Natural killer cell (primary cell): ENCODE measurements at regions not wholly inside any gene's neighbourhood (a gene's known extent, or its start where the extent isn't known, plus 50 kb on each side); places are given as distances from the start of the nearest gene placed in this dataset.

Source experiments
- ATAC-seq, 3 donors: fragments of 150-1000 bp in 2 of 3; fragments of 200-7000 bp in 1 of 3; cut with Tn5 transposase; 1 replicate in 1 of 3; 2 replicates in 2 of 3; pipeline ENCODE4 v1.10.0; 2021; ENCODE audit warnings: mild to moderate bottlenecking in 2 of 3, moderate library complexity in 2 of 3
- DNase-seq, 2 donors: peaks; one replicate each; pipeline versions ENCODE4 v3.0.0 to v3.0.0-alpha.2; 2013 to 2021; ENCODE audit warnings: mixed read lengths in 1 of 2
- H3K27ac ChIP-seq: one replicate; pipeline ENCODE4 v1.5.1; 2013; ENCODE audit warnings: mild to moderate bottlenecking, low read length
- H3K27me3 ChIP-seq: one replicate; pipeline ENCODE4 v1.6.1; 2013; ENCODE audit warnings: low read length; ENCODE audit not compliant: control insufficient read depth, insufficient read depth
- H3K36me3 ChIP-seq: one replicate; pipeline ENCODE4 v1.6.1; 2013; ENCODE audit warnings: low read length; ENCODE audit not compliant: control insufficient read depth, insufficient read depth
- H3K4me1 ChIP-seq: one replicate; pipeline ENCODE4 v1.6.1; 2013; ENCODE audit warnings: low read length; ENCODE audit not compliant: control insufficient read depth, insufficient read depth
- H3K4me3 ChIP-seq: one replicate; pipeline ENCODE4 v1.5.1; 2013; ENCODE audit warnings: low read length
- H3K9me3 ChIP-seq: one replicate; pipeline ENCODE4 v1.6.1; 2013; ENCODE audit warnings: low read length; ENCODE audit not compliant: control insufficient read depth, insufficient read depth
- H3K27ac Mint-ChIP-seq, 2 donors: one replicate each; pipeline ENCODE4 v1.8.0; 2022; ENCODE audit warnings: mild to moderate bottlenecking in 2 of 2, mixed read lengths in 2 of 2, moderate library complexity in 1 of 2
- H3K27me3 Mint-ChIP-seq, 2 donors: one replicate each; pipeline ENCODE4 v1.8.0; 2022; ENCODE audit warnings: low read depth in 2 of 2, mixed read lengths in 2 of 2
- H3K36me3 Mint-ChIP-seq: one replicate; pipeline ENCODE4 v1.8.0; 2022; ENCODE audit warnings: mixed read lengths
- H3K4me1 Mint-ChIP-seq, 2 donors: one replicate each; pipeline ENCODE4 v1.8.0; 2022; ENCODE audit warnings: mixed read lengths in 2 of 2
- H3K4me3 Mint-ChIP-seq: one replicate; pipeline ENCODE4 v1.8.0; 2022; ENCODE audit warnings: mild to moderate bottlenecking, moderate library complexity, mixed read lengths
- H3K9me3 Mint-ChIP-seq, 2 donors: one replicate each; pipeline ENCODE4 v1.8.0; 2022; ENCODE audit warnings: mixed read lengths in 2 of 2
- CTCF ChIP-seq: fragments of 200-600 bp; IDR thresholded peaks from one replicate; pipeline ENCODE4 v1.8.0; 2022; ENCODE audit warnings: antibody characterized with exemption
- WGBS: methylation state at CpG from one replicate; pipeline ENCODE4 v1.1.7; 2013; ENCODE audit warnings: missing lambda C conversion rate; ENCODE audit not compliant: insufficient coverage; 5-methylcytosine and 5-hydroxymethylcytosine counted together
- intact Hi-C: fragments of 100-400 bp; cut with micrococcal nuclease; formaldehyde crosslinking; loops from one replicate; pipeline ENCODE4 v1.14.2; 2022

GRCh38 chr1:208929575-208929974 is 653.9 kb upstream of the CAMK1G start:
- WGBS, result 58% methylated on average over 3 of the region's 3 CpGs
- H3K27me3 ChIP-seq, result no peaks in the 10 kb centered on the region
- no peak overlapping the region for H3K27ac ChIP-seq
- Mint-ChIP-seq H3K4me3 (no peak overlapping the region), H3K4me1 (no peaks in the 10 kb centered on the region), H3K27me3 (no peaks in the 10 kb centered on the region), H3K36me3 (no peaks in the 10 kb centered on the region), H3K27ac (no peak overlapping the region), H3K9me3 (peaks cover 2 to 3% of the 10 kb centered on the region in 2 donors)
- TF ChIP-seq CTCF, result no peak
- intact Hi-C loops, result no loop called here
- no peaks in the 10 kb centered on the region for H3K9me3 ChIP-seq
- no peaks in the 10 kb centered on the region for H3K36me3 ChIP-seq
- ATAC-seq (no peak), DNase-seq (no peak)
- H3K4me1 ChIP-seq, result no peaks in the 10 kb centered on the region
- H3K4me3 ChIP-seq, result no peak overlapping the region

- Histone ChIP-seq H3K4me3 (no peak overlapping the region), H3K4me1 (no peaks in the 10 kb centered on the region), H3K36me3 (no peaks in the 10 kb centered on the region), H3K27me3 (no peaks in the 10 kb centered on the region), H3K27ac (no peak overlapping the region), H3K9me3 (no peaks in the 10 kb centered on the region)
- ATAC-seq (no peak), DNase-seq (no peak)
- Mint-ChIP-seq H3K4me3 (no peak overlapping the region), H3K27ac (no peak overlapping the region), H3K36me3 (no peaks in the 10 kb centered on the region), H3K27me3 (no peaks in the 10 kb centered on the region), H3K4me1 (no peaks in the 10 kb centered on the region), H3K9me3 (peaks cover 3 to 4% of the 10 kb centered on the region in 2 donors)
- 95% methylated on average over 3 of the region's 3 CpGs for WGBS
- intact Hi-C loops, result no loop called here
- no peak for TF ChIP-seq CTCF
These were observed 651.6 kb upstream of the CAMK1G start for GRCh38 chr1:208931936-208932335.

GRCh38 chr1:208933984-208934525 is 649.5 kb upstream of the CAMK1G start:
- DNase-seq (no peak), ATAC-seq (no peak)
- Mint-ChIP-seq H3K27ac (no peak overlapping the region), H3K4me3 (no peak overlapping the region), H3K36me3 (no peaks in the 10 kb centered on the region), H3K27me3 (no peaks in the 10 kb centered on the region), H3K9me3 (peaks cover 7% of the 10 kb centered on the region in 2 donors), H3K4me1 (no peaks in the 10 kb centered on the region)
- Histone ChIP-seq H3K27me3 (no peaks in the 10 kb centered on the region), H3K36me3 (no peaks in the 10 kb centered on the region), H3K4me3 (no peak overlapping the region), H3K9me3 (no peaks in the 10 kb centered on the region), H3K27ac (no peak overlapping the region), H3K4me1 (no peaks in the 10 kb centered on the region)
- TF ChIP-seq CTCF, result no peak
- 87% methylated on average over 3 of the region's 3 CpGs for WGBS
- intact Hi-C loops, result no loop called here

- ATAC-seq (no peak), DNase-seq (no peak)
- peaks cover 7 to 9% of the 10 kb centered on the region in 2 donors for H3K9me3 Mint-ChIP-seq
- H3K4me3 ChIP-seq, result no peak overlapping the region
- no peaks in the 10 kb centered on the region for H3K27me3 Mint-ChIP-seq
- no peak overlapping the region for H3K27ac Mint-ChIP-seq
- no peak overlapping the region for H3K4me3 Mint-ChIP-seq
- no peaks in the 10 kb centered on the region for H3K4me1 ChIP-seq
- no peaks in the 10 kb centered on the region for H3K4me1 Mint-ChIP-seq
- WGBS, result 86% methylated on average over 6 of the region's 6 CpGs
- no peaks in the 10 kb centered on the region for H3K36me3 Mint-ChIP-seq
- H3K9me3 ChIP-seq, result no peaks in the 10 kb centered on the region
- TF ChIP-seq CTCF, result no peak
- no peak overlapping the region for H3K27ac ChIP-seq
- no peaks in the 10 kb centered on the region for H3K36me3 ChIP-seq
- H3K27me3 ChIP-seq, result no peaks in the 10 kb centered on the region
- intact Hi-C loops, result no loop called here
These were observed 648.6 kb upstream of the CAMK1G start for GRCh38 chr1:208934933-208935332.
